Ramos (cell line): ENCODE measurements at regions not wholly inside any gene's neighbourhood (a gene's known extent, or its start where the extent isn't known, plus 50 kb on each side); places are given as distances from the start of the nearest gene placed in this dataset.
"Not testable (repeated sequence)": the region's sequence is repeated elsewhere in the genome, so short reads cannot be mapped to it uniquely, and the experiment has no call there.

ENCODE experiments used
- in situ Hi-C: fragments of 300-500 bp; cut with MboI; formaldehyde crosslinking; loops from one replicate; pipeline ENCODE4 v1.14.3; 2022; ENCODE audit warnings: low sequenced_read_pairs; ENCODE audit not compliant: unreplicated experiment

- in situ Hi-C loops, result no loop called here
Measured at GRCh38 chr2:196293751-196294515, 122.6 kb upstream of the STK17B start.

GRCh38 chr2:196294516-196294909 is 123.1 kb upstream of the STK17B start:
- in situ Hi-C loops, result no loop called here

- in situ Hi-C loops, result no loop called here
Measured at GRCh38 chr2:196295005-196295404, 123.6 kb upstream of the STK17B start.

- in situ Hi-C loops, result not testable (repeated sequence)
Measured at GRCh38 chr2:196298106-196298723, 126.8 kb upstream of the STK17B start.

GRCh38 chr2:196307775-196308305 is 136.5 kb upstream of the STK17B start:
- in situ Hi-C loops, result no loop called here

GRCh38 chr2:196309691-196310090 is 138.3 kb upstream of the STK17B start:
- in situ Hi-C loops, result no loop called here

GRCh38 chr2:196314157-196314556 is 142.8 kb upstream of the STK17B start:
- in situ Hi-C loops, result no loop called here

GRCh38 chr2:196314780-196315179 is 143.4 kb upstream of the STK17B start:
- in situ Hi-C loops, result no loop called here

GRCh38 chr2:196315388-196316049 is 144.1 kb upstream of the STK17B start:
- in situ Hi-C loops, result no loop called here

GRCh38 chr2:196316050-196316430 is 144.7 kb upstream of the STK17B start:
- in situ Hi-C loops, result no loop called here

GRCh38 chr2:196318517-196319377 is 147.4 kb upstream of the STK17B start:
- in situ Hi-C loops, result no loop called here

GRCh38 chr2:196322973-196323810 is 151.8 kb upstream of the STK17B start:
- in situ Hi-C loops, result no loop called here

GRCh38 chr2:196324211-196324610 is 152.8 kb upstream of the STK17B start:
- in situ Hi-C loops, result no loop called here

- in situ Hi-C loops, result no loop called here
Measured at GRCh38 chr2:196328088-196328680, 156.8 kb upstream of the STK17B start.

- in situ Hi-C loops, result loop anchor here (10.0 kb wide), 1 partner anchor 195 kb away; no protein-coding TSS in a partner anchor
Measured at GRCh38 chr2:196329959-196330358, 158.6 kb upstream of the STK17B start.

- in situ Hi-C loops, result loop anchor here (10.0 kb wide), 1 partner anchor 196 kb away; no protein-coding TSS in a partner anchor
Measured at GRCh38 chr2:196330645-196331044, 159.3 kb upstream of the STK17B start.

GRCh38 chr2:196331143-196331542 is 159.8 kb upstream of the STK17B start:
- in situ Hi-C loops, result loop anchor here (10.0 kb wide), 1 partner anchor 196 kb away; no protein-coding TSS in a partner anchor

- in situ Hi-C loops, result loop anchor here (10.0 kb wide), 1 partner anchor 197 kb away; no protein-coding TSS in a partner anchor
Measured at GRCh38 chr2:196331851-196332250, 160.5 kb upstream of the STK17B start.

GRCh38 chr2:196333397-196333796 is 162.0 kb upstream of the STK17B start:
- in situ Hi-C loops, result loop anchor here (10.0 kb wide), 1 partner anchor 199 kb away; no protein-coding TSS in a partner anchor
